ENCODE measurements at regions not wholly inside any gene's neighbourhood (a gene's known extent, or its start where the extent isn't known, plus 50 kb on each side); places are given as distances from the start of the nearest gene placed in this dataset.

DNA sequence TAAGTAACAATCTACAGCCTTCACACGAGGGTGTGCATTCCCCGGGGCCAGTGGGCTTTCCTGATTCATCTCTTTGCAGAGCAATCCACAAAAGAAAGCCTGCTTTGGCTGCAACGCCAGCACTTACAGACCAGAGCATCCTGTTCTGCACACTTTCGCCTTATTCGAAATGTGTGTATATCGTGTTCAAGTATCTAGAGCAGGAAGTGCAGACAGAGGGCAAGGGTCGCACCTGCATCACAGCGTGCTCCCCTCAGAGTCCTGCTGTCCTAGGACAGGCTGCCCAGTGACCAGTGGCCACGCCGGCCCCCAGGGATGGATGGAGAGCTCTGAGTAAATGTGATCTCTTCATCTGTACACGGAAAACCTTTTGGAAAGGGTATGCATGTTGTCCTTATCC is 264.3 kb downstream of the ZNF516 start:
- TF ChIP-seq, protein P1, sequence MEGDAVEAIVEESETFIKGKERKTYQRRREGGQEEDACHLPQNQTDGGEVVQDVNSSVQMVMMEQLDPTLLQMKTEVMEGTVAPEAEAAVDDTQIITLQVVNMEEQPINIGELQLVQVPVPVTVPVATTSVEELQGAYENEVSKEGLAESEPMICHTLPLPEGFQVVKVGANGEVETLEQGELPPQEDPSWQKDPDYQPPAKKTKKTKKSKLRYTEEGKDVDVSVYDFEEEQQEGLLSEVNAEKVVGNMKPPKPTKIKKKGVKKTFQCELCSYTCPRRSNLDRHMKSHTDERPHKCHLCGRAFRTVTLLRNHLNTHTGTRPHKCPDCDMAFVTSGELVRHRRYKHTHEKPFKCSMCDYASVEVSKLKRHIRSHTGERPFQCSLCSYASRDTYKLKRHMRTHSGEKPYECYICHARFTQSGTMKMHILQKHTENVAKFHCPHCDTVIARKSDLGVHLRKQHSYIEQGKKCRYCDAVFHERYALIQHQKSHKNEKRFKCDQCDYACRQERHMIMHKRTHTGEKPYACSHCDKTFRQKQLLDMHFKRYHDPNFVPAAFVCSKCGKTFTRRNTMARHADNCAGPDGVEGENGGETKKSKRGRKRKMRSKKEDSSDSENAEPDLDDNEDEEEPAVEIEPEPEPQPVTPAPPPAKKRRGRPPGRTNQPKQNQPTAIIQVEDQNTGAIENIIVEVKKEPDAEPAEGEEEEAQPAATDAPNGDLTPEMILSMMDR (IDR thresholded peaks at IDR 0.05; ENCODE audit: insufficient read depth, low read length, poor library complexity, severe bottlenecking) = no peak
- TF ChIP-seq EZH2phosphoT487 (conservative IDR thresholded peaks at IDR 0.05; ENCODE audit: low read length) = no peak
